Gastrocnemius medialis (tissue), 4 donors: ENCODE measurements at regions not wholly inside any gene's neighbourhood (a gene's known extent, or its start where the extent isn't known, plus 50 kb on each side); places are given as distances from the start of the nearest gene placed in this dataset.

Source experiments
- POLR2A ChIP-seq, 2 donors: fragments of 450-650 bp; IDR thresholded peaks; one replicate each; pipeline ENCODE4 v1.6.1; 2017; ENCODE audit warnings: antibody characterized with exemption in 2 of 2, mild to moderate bottlenecking in 2 of 2, moderate library complexity in 2 of 2
- TF ChIP-seq, protein P1 (sequence below), 5 experiments: fragments of 450-650 bp in 3 of 5; fragments of 200-600 bp in 2 of 5; sonication (generic) in 2 of 5; IDR thresholded peaks in 4 of 5; conservative IDR thresholded peaks in 1 of 5; 1 replicate in 4 of 5; 2 replicates in 1 of 5; pipeline ENCODE4 v1.5.1; 2016 to 2019; ENCODE audit warnings: antibody characterized with exemption in 5 of 5, mild to moderate bottlenecking in 3 of 5, moderate library complexity in 3 of 5

DNA sequence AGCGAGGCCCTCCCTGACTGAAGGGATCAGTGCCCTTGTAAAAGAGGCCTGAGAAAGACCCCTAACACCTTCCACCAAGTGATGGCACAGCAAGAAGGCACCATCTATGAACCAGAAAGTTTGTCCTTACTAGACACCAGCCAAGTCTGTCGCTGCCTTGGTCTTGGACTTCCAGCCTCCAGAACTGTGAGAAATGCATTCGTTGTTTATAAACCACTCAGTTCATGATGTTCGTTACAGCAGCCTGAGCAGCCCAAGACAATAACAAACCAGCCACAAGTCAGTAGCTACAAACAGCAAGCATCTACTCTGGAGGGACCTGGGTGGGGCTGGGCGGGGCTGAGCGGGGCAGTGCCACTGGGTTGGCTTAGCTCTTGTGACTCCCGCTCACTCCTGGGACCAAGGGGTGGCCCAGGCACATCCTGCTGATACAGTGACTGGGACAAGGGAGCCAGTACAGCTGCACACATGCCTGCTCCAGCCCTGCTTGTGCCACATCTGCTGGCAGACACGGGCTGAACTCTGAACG is 234.9 kb downstream of the IRF8 start:
- TF ChIP-seq, protein P1, sequence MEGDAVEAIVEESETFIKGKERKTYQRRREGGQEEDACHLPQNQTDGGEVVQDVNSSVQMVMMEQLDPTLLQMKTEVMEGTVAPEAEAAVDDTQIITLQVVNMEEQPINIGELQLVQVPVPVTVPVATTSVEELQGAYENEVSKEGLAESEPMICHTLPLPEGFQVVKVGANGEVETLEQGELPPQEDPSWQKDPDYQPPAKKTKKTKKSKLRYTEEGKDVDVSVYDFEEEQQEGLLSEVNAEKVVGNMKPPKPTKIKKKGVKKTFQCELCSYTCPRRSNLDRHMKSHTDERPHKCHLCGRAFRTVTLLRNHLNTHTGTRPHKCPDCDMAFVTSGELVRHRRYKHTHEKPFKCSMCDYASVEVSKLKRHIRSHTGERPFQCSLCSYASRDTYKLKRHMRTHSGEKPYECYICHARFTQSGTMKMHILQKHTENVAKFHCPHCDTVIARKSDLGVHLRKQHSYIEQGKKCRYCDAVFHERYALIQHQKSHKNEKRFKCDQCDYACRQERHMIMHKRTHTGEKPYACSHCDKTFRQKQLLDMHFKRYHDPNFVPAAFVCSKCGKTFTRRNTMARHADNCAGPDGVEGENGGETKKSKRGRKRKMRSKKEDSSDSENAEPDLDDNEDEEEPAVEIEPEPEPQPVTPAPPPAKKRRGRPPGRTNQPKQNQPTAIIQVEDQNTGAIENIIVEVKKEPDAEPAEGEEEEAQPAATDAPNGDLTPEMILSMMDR (IDR thresholded peaks at IDR 0.05 in 4 of 5, conservative IDR thresholded peaks at IDR 0.05 in 1 of 5): no peak
- TF ChIP-seq POLR2A (IDR thresholded peaks at IDR 0.05): no peak
